ENCODE measurements at regions not wholly inside any gene's neighbourhood (a gene's known extent, or its start where the extent isn't known, plus 50 kb on each side); places are given as distances from the start of the nearest gene placed in this dataset.

- no peak for TF ChIP-seq CTCF (IDR thresholded peaks at IDR 0.05)
- no peak for TF ChIP-seq POLR2A (IDR thresholded peaks at IDR 0.05)
Observed at GRCh38 chrX:38960137-38960536, 158.9 kb downstream of the MID1IP1 start.

All from thyroid gland (tissue), 4 donors.